Gastrocnemius medialis (tissue), 4 donors: ENCODE measurements at regions not wholly inside any gene's neighbourhood (a gene's known extent, or its start where the extent isn't known, plus 50 kb on each side); places are given as distances from the start of the nearest gene placed in this dataset.

ENCODE experiments used
- CTCF ChIP-seq, 5 experiments: fragments of 450-650 bp in 3 of 5; fragments of 200-600 bp in 2 of 5; sonication (generic) in 2 of 5; IDR thresholded peaks in 4 of 5; conservative IDR thresholded peaks in 1 of 5; 1 replicate in 4 of 5; 2 replicates in 1 of 5; pipeline ENCODE4 v1.5.1; 2016 to 2019; ENCODE audit warnings: antibody characterized with exemption in 5 of 5, mild to moderate bottlenecking in 3 of 5, moderate library complexity in 3 of 5
- POLR2A ChIP-seq, 2 donors: fragments of 450-650 bp; IDR thresholded peaks; one replicate each; pipeline ENCODE4 v1.6.1; 2017; ENCODE audit warnings: antibody characterized with exemption in 2 of 2, mild to moderate bottlenecking in 2 of 2, moderate library complexity in 2 of 2

- TF ChIP-seq POLR2A (IDR thresholded peaks at IDR 0.05) (no peak), CTCF (IDR thresholded peaks at IDR 0.05 in 4 of 5, conservative IDR thresholded peaks at IDR 0.05 in 1 of 5) (no peak)
Observed at GRCh38 chr5:118554981-118555380, 433.4 kb downstream of the DTWD2 start.
